HL-60 (cell line): ENCODE measurements at regions not wholly inside any gene's neighbourhood (a gene's known extent, or its start where the extent isn't known, plus 50 kb on each side); places are given as distances from the start of the nearest gene placed in this dataset.

Experiments
- DNase-seq, 2 experiments: peaks; one replicate each; pipeline ENCODE4 v3.0.0-alpha.2; 2010 to 2020; ENCODE audit warnings: low read depth in 1 of 2, low spot score in 1 of 2
- H3K27ac ChIP-seq: fragments of 250-450 bp; sonication (Bioruptor Pico); replicated peaks from 2 replicates; pipeline ENCODE4 v1.5.1; 2020; ENCODE audit warnings: mild to moderate bottlenecking, moderate library complexity
- H3K27me3 ChIP-seq: fragments of 250-450 bp; sonication (Bioruptor Pico); 2 replicates; pipeline ENCODE4 v1.5.1; 2021; ENCODE audit warnings: mild to moderate bottlenecking, moderate library complexity; ENCODE audit not compliant: insufficient read depth, poor library complexity, severe bottlenecking
- H3K4me3 ChIP-seq: replicated peaks from 2 replicates; pipeline ENCODE4 v1.5.1; 2011; ENCODE audit warnings: mild to moderate bottlenecking, control low read depth, low read length; ENCODE audit not compliant: insufficient read depth
- CTCF ChIP-seq: IDR thresholded peaks from one replicate; pipeline ENCODE4 v1.5.1; 2011; ENCODE audit warnings: low read length, control low read depth, inconsistent platforms; ENCODE audit not compliant: insufficient read depth
- GABPA ChIP-seq: IDR thresholded peaks from 2 replicates; pipeline ENCODE4 v1.6.1; 2012; ENCODE audit warnings: low read depth
- POLR2AphosphoS5 ChIP-seq: IDR thresholded peaks from 2 replicates; pipeline ENCODE4 v1.6.1; 2012; ENCODE audit warnings: low read depth
- REST ChIP-seq: IDR thresholded peaks from 2 replicates; pipeline ENCODE4 v1.6.1; 2012; ENCODE audit warnings: low read depth; ENCODE audit not compliant: insufficient replicate concordance
- SPI1 ChIP-seq: IDR thresholded peaks from 2 replicates; pipeline ENCODE4 v1.6.1; 2012; ENCODE audit warnings: low read depth, mild to moderate bottlenecking, borderline replicate concordance

GRCh38 chr3:146881356-146881755 lies 276.2 kb upstream of the PLSCR5 start:
- DNase-seq = no peak
- TF ChIP-seq GABPA = no peak
- no peak for TF ChIP-seq REST
- TF ChIP-seq POLR2AphosphoS5 = no peak
- TF ChIP-seq CTCF = no peak
- TF ChIP-seq SPI1 = no peak
- no peaks in the 10 kb centered on the region for H3K27me3 ChIP-seq

GRCh38 chr3:146873748-146874147 lies 268.6 kb upstream of the PLSCR5 start:
- no peak for DNase-seq
- no peak for TF ChIP-seq POLR2AphosphoS5
- TF ChIP-seq REST = no peak
- TF ChIP-seq CTCF = no peak
- TF ChIP-seq GABPA = no peak
- no peak for TF ChIP-seq SPI1
- Histone ChIP-seq H3K4me3 (no peak overlapping the region), H3K27me3 (no peaks in the 10 kb centered on the region), H3K27ac (no peak overlapping the region)

More at GRCh38 chr3:146881356-146881755, 276.2 kb upstream of the PLSCR5 start:
- no peak overlapping the region for H3K27ac ChIP-seq
- no peak overlapping the region for H3K4me3 ChIP-seq

GRCh38 chr3:146865175-146865755 lies 260.1 kb upstream of the PLSCR5 start:
- H3K4me3 ChIP-seq = no peak overlapping the region
- H3K27ac ChIP-seq = no peak overlapping the region
- TF ChIP-seq CTCF = no peak
- TF ChIP-seq SPI1 = no peak
- no peak for TF ChIP-seq POLR2AphosphoS5
- no peak for TF ChIP-seq REST
- no peak for TF ChIP-seq GABPA
- no peak for DNase-seq
- H3K27me3 ChIP-seq = no peaks in the 10 kb centered on the region
